Left lung (tissue), 4 donors: ENCODE measurements at regions not wholly inside any gene's neighbourhood (a gene's known extent, or its start where the extent isn't known, plus 50 kb on each side); places are given as distances from the start of the nearest gene placed in this dataset.

Source experiments
- ATAC-seq: fragments of 200-7000 bp; cut with Tn5 transposase; one replicate; pipeline ENCODE4 v1.9.1; 2020; ENCODE audit warnings: moderate library complexity
- DNase-seq, 4 donors: peaks; one replicate each; pipeline ENCODE4 v3.0.0-alpha.2; 2013 to 2020
- H3K27ac ChIP-seq, 2 donors: fragments of 200-600 bp; sonication (generic) in 1 of 2; one replicate each; pipeline versions ENCODE4 v1.5.0 to v1.8.0; 2020 to 2021
- H3K27me3 ChIP-seq, 2 donors: fragments of 200-600 bp; sonication (generic) in 1 of 2; one replicate each; pipeline versions ENCODE4 v1.5.0 to v1.8.0; 2020 to 2021
- H3K36me3 ChIP-seq, 2 donors: fragments of 200-600 bp; sonication (generic) in 1 of 2; one replicate each; pipeline versions ENCODE4 v1.5.0 to v1.8.0; 2020 to 2021
- H3K4me1 ChIP-seq, 2 donors: fragments of 200-600 bp; one replicate each; pipeline ENCODE4 v1.8.0; 2021
- H3K4me3 ChIP-seq, 2 donors: fragments of 200-600 bp; sonication (generic) in 1 of 2; one replicate each; pipeline versions ENCODE4 v1.5.0 to v1.8.0; 2020 to 2021; ENCODE audit warnings: mild to moderate bottlenecking in 1 of 2
- H3K9me3 ChIP-seq, 2 donors: fragments of 200-600 bp; sonication (generic) in 1 of 2; one replicate each; pipeline versions ENCODE4 v1.5.0 to v1.8.0; 2020 to 2021
- CTCF ChIP-seq, 2 donors: fragments of 200-600 bp; sonication (generic) in 1 of 2; IDR thresholded peaks; one replicate each; pipeline versions ENCODE4 v1.5.0 to v1.8.0; 2021; ENCODE audit warnings: antibody characterized with exemption in 2 of 2
- intact Hi-C, 2 donors: fragments of 100-400 bp; cut with DNase I; formaldehyde crosslinking; loops; one replicate each; pipeline versions ENCODE4 v1.11.2 to v1.14.2; 2022
- donor health status: DM: no; HTN: yes; CAD: no.
- donor health status: DM: no; HTN: no; CAD: no.

- no peaks in the 10 kb centered on the region for H3K4me1 ChIP-seq
- H3K27me3 ChIP-seq: no peaks in the 10 kb centered on the region
- DNase-seq: no peak
- H3K36me3 ChIP-seq: no peaks in the 10 kb centered on the region
- H3K4me3 ChIP-seq: no peak overlapping the region
- intact Hi-C loops: no loop called here
- TF ChIP-seq CTCF (IDR thresholded peaks at IDR 0.05): no peak
- no peaks in the 10 kb centered on the region for H3K9me3 ChIP-seq
- no peak overlapping the region for H3K27ac ChIP-seq
- ATAC-seq: no peak
These were observed 557.4 kb downstream of the FLRT2 start for GRCh38 chr14:86087377-86087776.

GRCh38 chr14:86086962-86087361 is 557.0 kb downstream of the FLRT2 start:
- intact Hi-C loops: no loop called here
- H3K4me1 ChIP-seq: no peaks in the 10 kb centered on the region
- no peaks in the 10 kb centered on the region for H3K36me3 ChIP-seq
- TF ChIP-seq CTCF (IDR thresholded peaks at IDR 0.05): no peak
- no peak overlapping the region for H3K27ac ChIP-seq
- H3K9me3 ChIP-seq: no peaks in the 10 kb centered on the region
- DNase-seq: no peak
- ATAC-seq: no peak
- H3K27me3 ChIP-seq: no peaks in the 10 kb centered on the region
- H3K4me3 ChIP-seq: no peak overlapping the region

- TF ChIP-seq CTCF (IDR thresholded peaks at IDR 0.05): no peak
- H3K9me3 ChIP-seq: no peaks in the 10 kb centered on the region
- H3K4me1 ChIP-seq: no peaks in the 10 kb centered on the region
- H3K27me3 ChIP-seq: no peaks in the 10 kb centered on the region
- H3K36me3 ChIP-seq: no peaks in the 10 kb centered on the region
- ATAC-seq (no peak), DNase-seq (no peak)
- no peak overlapping the region for H3K4me3 ChIP-seq
- intact Hi-C loops: no loop called here
- H3K27ac ChIP-seq: no peak overlapping the region
These were observed 554.2 kb downstream of the FLRT2 start for GRCh38 chr14:86084097-86084496.

GRCh38 chr14:86083616-86084015 is 553.7 kb downstream of the FLRT2 start:
- no peaks in the 10 kb centered on the region for H3K27me3 ChIP-seq
- DNase-seq: no peak
- TF ChIP-seq CTCF (IDR thresholded peaks at IDR 0.05): no peak
- H3K4me1 ChIP-seq: no peaks in the 10 kb centered on the region
- no peak for ATAC-seq
- H3K36me3 ChIP-seq: no peaks in the 10 kb centered on the region
- no peak overlapping the region for H3K27ac ChIP-seq
- no peaks in the 10 kb centered on the region for H3K9me3 ChIP-seq
- intact Hi-C loops: no loop called here
- H3K4me3 ChIP-seq: no peak overlapping the region

DNA sequence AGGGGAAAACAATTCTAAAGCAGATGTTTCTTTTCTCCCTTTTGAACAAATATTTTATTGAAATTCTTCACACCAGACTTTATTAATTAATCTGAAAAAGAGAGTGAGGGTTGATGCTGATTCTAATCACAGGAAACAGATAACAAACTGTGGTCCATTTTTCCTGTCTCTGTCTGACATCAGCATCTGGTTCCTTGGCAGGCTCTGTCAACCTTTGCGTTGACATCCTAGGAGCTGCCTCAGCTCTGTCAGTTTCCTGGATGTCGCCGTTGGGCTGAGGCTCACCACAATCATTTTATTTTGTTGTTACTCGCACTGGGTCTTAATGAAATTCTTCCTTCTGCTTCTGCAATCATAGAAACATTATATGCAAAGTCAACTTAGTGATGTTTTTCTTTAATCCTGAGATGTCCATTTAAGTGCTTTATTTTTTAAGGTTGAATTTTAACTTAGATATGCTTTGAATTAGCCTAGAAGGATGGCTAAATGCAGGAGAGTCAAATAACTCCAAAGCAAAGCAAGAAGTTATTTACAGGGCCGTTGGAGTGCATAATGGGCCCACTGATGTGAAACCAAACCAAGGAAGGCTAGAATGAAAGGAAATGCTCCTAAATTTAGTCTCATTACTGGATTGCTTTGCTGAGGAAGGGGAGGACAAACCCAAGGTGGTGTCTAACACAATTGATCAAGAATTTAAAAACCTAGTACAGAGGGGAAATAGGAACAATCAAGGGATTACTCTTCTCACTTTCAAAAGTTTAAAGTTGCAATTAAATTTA is 542.4 kb downstream of the FLRT2 start:
- no peaks in the 10 kb centered on the region for H3K36me3 ChIP-seq
- ATAC-seq (no peak), DNase-seq (peak in 1 of 4 donors; percentile 3)
- no peaks in the 10 kb centered on the region for H3K9me3 ChIP-seq
- H3K27ac ChIP-seq: no peak overlapping the region
- no peak for TF ChIP-seq CTCF (IDR thresholded peaks at IDR 0.05)
- no peaks in the 10 kb centered on the region for H3K27me3 ChIP-seq
- intact Hi-C loops: no loop called here
- no peaks in the 10 kb centered on the region for H3K4me1 ChIP-seq
- no peak overlapping the region for H3K4me3 ChIP-seq
